Skeletal muscle tissue (tissue), 3 donors: ENCODE measurements at regions not wholly inside any gene's neighbourhood (a gene's known extent, or its start where the extent isn't known, plus 50 kb on each side); places are given as distances from the start of the nearest gene placed in this dataset.

ENCODE experiments used
- H3K27ac ChIP-seq: one replicate; pipeline ENCODE4 v1.7.0; 2013; ENCODE audit warnings: mild to moderate bottlenecking, low read depth, low read length, inconsistent platforms
- H3K27me3 ChIP-seq, 3 donors: one replicate each; pipeline ENCODE4 v1.7.0; 2013; ENCODE audit warnings: low read length in 3 of 3; ENCODE audit not compliant: control insufficient read depth in 3 of 3, insufficient read depth in 3 of 3
- H3K36me3 ChIP-seq, 3 donors: one replicate each; pipeline ENCODE4 v1.7.0; 2013; ENCODE audit warnings: low read length in 3 of 3; ENCODE audit not compliant: control insufficient read depth in 3 of 3, insufficient read depth in 3 of 3
- H3K4me1 ChIP-seq, 3 donors: one replicate each; pipeline ENCODE4 v1.7.0; 2013; ENCODE audit warnings: low read length in 3 of 3, mild to moderate bottlenecking in 3 of 3; ENCODE audit not compliant: control insufficient read depth in 3 of 3, insufficient read depth in 3 of 3
- H3K4me3 ChIP-seq, 3 donors: one replicate each; pipeline ENCODE4 v1.7.0; 2013; ENCODE audit warnings: low read length in 3 of 3
- H3K9ac ChIP-seq, 3 donors: one replicate each; pipeline ENCODE4 v1.7.0; 2013; ENCODE audit warnings: low read length in 3 of 3, mild to moderate bottlenecking in 3 of 3, moderate library complexity in 2 of 3, low read depth in 1 of 3
- H3K9me3 ChIP-seq, 3 donors: one replicate each; pipeline ENCODE4 v1.7.0; 2013; ENCODE audit warnings: low read length in 3 of 3; ENCODE audit not compliant: control insufficient read depth in 3 of 3
- donor health status: Osteomylitis.

DNA sequence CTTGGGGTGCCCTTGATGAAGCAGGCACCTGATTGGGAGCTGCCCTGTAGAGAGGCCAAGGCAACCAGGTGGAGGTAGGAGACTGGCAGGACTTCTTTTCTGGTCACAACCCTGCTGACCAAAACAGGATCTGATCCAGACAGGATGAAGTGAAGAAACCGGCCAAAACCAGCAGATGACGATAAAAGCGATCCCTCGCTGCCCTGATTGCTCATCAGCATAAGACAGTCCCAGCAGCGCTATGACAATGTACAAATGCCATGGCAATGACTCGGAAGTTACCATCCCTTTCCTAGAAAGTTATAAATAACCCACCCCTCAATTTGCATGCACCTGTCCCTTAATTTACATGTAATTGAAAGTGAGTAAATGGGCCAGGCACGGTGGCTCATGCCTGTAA is 88.4 kb upstream of the PDE10A start:
- no peak overlapping the region for H3K27ac ChIP-seq
- H3K9me3 ChIP-seq = no peaks in the 10 kb centered on the region
- H3K4me3 ChIP-seq = no peak overlapping the region
- H3K4me1 ChIP-seq = no peaks in the 10 kb centered on the region
- no peaks in the 10 kb centered on the region for H3K27me3 ChIP-seq
- no peaks in the 10 kb centered on the region for H3K36me3 ChIP-seq
- no peak overlapping the region for H3K9ac ChIP-seq

DNA sequence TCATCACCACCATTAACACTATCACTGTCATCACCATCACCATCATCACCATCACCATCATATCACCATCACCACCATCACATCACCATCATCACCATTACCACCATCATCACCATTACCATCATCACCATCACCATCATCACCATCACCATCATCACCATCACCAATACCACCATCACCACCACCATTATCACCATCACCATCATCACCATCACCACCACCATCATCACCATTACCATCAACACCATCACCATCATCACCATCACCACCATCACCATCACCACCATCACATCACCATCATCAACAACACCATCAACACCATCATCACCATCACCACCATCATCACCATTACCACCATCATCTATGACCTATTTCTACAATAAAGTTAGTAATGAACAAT is 86.1 kb upstream of the PDE10A start:
- no peak overlapping the region for H3K9ac ChIP-seq
- H3K27ac ChIP-seq = no peak overlapping the region
- no peaks in the 10 kb centered on the region for H3K4me1 ChIP-seq
- H3K9me3 ChIP-seq = no peaks in the 10 kb centered on the region
- H3K4me3 ChIP-seq = no peak overlapping the region
- H3K27me3 ChIP-seq = no peaks in the 10 kb centered on the region
- H3K36me3 ChIP-seq = no peaks in the 10 kb centered on the region

DNA sequence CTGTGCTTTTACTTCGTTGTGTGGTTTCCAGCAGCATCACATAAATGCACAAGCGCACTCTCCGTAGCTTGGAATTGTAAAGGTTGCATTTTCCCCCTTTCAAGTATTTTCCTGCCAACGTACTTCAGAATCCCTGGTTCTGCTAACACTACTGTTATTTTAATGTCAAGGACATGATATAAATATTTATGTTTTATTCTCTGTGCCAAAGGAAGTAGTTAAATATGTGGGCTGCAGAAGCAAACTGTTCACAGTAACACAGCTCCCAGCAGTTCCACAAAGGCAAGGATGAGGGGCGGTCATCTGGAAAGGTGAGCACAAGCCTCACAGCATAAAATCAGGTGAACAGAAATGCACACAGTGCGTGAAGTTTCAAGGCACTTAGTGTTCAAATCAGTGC is 85.3 kb upstream of the PDE10A start:
- H3K9ac ChIP-seq = no peak overlapping the region
- H3K9me3 ChIP-seq = no peaks in the 10 kb centered on the region
- no peak overlapping the region for H3K27ac ChIP-seq
- H3K4me3 ChIP-seq = no peak overlapping the region
- no peaks in the 10 kb centered on the region for H3K4me1 ChIP-seq
- no peaks in the 10 kb centered on the region for H3K36me3 ChIP-seq
- H3K27me3 ChIP-seq = no peaks in the 10 kb centered on the region

DNA sequence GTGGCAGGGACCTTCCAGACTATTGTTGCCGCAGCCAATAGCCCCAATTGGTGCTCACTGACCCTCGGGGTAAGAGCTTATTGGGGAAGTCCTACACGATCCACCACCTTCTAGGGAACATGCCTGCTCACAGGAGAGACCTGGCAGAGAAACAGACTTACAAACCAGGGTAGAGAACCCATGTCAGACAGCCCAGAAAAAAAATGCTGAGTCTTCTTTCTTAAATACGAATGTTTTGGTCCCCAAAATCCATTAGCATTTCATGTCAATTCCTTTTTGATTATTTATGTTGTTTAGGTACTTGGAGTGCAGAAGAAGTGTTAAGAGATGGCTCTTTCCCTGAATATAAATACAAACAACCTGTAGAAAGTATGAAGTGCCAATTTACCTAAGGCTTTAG is 84.9 kb upstream of the PDE10A start:
- H3K36me3 ChIP-seq = no peaks in the 10 kb centered on the region
- no peaks in the 10 kb centered on the region for H3K9me3 ChIP-seq
- no peaks in the 10 kb centered on the region for H3K27me3 ChIP-seq
- no peak overlapping the region for H3K9ac ChIP-seq
- no peak overlapping the region for H3K4me3 ChIP-seq
- H3K4me1 ChIP-seq = no peaks in the 10 kb centered on the region
- H3K27ac ChIP-seq = no peak overlapping the region

DNA sequence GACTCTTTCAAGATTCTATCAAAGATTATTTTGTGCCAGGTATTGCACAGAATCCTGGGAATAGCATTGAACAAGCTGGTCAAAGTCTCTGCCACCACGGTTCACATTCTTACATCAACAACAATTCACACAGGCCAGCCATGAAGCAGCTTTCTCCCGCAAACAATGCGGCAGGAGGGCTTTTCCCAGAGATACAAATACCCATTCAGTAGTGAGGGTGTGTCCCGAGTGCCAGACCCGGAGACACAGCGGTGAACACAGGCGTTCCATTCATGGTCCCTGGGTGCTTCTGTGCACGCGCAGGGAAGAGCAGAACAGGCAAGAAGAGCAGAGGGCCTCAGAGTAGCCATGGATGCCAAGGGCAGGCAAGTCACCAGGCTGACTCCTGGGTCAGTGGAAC is 83.3 kb upstream of the PDE10A start:
- H3K9ac ChIP-seq = no peak overlapping the region
- no peaks in the 10 kb centered on the region for H3K36me3 ChIP-seq
- H3K27me3 ChIP-seq = no peaks in the 10 kb centered on the region
- H3K4me3 ChIP-seq = no peak overlapping the region
- H3K27ac ChIP-seq = no peak overlapping the region
- H3K4me1 ChIP-seq = no peaks in the 10 kb centered on the region
- no peaks in the 10 kb centered on the region for H3K9me3 ChIP-seq

DNA sequence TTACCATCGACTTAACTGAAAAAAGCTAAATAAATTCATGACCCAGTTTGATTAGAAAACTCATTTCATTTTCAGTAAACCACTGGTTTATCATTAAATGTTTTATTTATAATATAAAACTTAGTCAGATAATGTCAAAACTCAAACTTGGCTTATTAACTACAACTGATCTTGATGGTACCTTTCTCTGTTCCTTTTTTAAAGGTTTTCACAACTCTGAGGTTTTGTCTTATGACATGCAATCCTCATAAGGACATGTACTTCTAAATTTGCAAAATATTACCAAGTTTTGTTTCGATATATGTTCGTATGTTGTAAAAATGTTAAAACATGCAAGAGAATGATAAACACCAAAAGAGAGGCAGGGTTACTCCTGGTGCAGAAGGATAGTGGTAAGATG is 82.5 kb upstream of the PDE10A start:
- H3K9me3 ChIP-seq = no peaks in the 10 kb centered on the region
- no peaks in the 10 kb centered on the region for H3K4me1 ChIP-seq
- H3K27ac ChIP-seq = no peak overlapping the region
- H3K27me3 ChIP-seq = no peaks in the 10 kb centered on the region
- no peak overlapping the region for H3K4me3 ChIP-seq
- no peaks in the 10 kb centered on the region for H3K36me3 ChIP-seq
- no peak overlapping the region for H3K9ac ChIP-seq

DNA sequence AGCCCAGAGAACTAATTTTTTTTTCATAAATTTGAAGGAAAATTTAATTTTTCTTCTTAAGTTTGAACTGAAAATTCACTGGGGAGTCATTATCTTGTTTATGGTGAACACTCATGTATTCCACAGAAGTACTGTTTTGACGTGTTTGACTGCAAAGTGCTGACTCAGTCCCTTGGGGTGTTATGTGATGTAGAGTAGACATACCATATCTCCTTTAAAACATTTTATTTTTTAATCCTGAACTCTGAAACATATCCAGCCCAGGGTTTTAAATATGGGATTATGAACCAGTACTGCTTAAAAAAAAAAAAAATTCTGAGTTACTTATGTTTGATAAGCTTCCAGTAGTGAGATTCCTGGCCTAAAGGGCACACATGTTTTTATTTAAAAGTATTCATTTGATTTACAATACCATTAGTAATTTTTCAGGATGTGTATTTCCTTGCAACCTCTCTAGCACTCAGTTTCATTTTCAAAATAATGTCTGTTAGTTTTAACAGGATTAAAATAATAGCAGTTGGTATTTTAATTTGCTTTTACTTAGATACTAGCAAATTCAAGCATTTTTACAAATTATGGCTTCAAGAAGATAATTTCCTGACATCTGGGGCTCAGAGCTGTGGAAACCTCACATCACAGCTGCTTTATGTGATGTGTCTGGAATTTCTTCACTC is 81.7 kb upstream of the PDE10A start:
- no peaks in the 10 kb centered on the region for H3K27me3 ChIP-seq
- H3K9me3 ChIP-seq = no peaks in the 10 kb centered on the region
- no peaks in the 10 kb centered on the region for H3K4me1 ChIP-seq
- no peak overlapping the region for H3K27ac ChIP-seq
- H3K36me3 ChIP-seq = no peaks in the 10 kb centered on the region
- H3K4me3 ChIP-seq = no peak overlapping the region
- H3K9ac ChIP-seq = no peak overlapping the region

DNA sequence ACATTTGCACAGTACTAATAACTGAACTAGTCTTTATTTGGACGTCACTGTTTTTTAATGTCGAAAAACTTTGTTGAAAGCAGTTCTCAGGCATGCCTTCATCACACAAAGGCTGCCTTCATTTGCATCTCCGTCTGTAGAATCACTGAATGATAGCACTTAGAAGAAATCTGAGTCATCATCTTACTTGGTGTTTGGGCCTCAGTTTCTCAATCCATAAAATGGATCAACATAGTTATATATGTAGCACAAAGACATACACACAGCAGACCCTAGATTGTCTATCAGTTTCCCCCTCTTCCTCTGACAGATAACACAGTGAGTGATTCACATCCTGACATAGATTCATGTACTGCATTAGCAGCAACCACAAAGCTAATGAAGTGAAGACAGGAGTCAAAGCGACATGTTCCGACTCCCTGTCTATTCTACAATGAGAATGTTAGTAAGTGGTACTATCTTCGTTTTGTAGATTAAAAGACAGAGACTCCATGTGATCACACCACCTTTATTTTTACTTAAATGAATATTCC is 80.4 kb upstream of the PDE10A start:
- Histone ChIP-seq H3K27ac (no peak overlapping the region), H3K9ac (no peak overlapping the region), H3K36me3 (no peaks in the 10 kb centered on the region), H3K4me3 (no peak overlapping the region), H3K27me3 (no peaks in the 10 kb centered on the region), H3K4me1 (no peaks in the 10 kb centered on the region), H3K9me3 (no peaks in the 10 kb centered on the region)

DNA sequence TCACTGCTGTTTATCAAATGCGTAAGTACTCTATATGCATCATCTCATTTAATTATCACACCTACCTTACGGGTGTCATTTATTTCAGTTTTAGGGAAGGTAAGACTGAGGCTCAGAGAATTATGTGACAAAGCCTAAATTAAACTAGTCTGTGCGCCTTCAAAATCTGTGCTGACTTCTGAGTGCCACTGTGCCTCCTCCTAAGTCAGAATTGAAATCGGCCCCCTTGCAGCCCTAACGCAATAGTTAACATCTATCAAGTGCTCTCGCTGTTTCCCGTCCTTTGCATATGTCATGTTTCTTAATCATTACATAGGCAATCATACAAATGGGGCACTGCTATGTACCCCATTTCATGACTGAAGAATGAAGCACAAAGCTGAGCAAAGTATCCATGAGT is 79.0 kb upstream of the PDE10A start:
- H3K27ac ChIP-seq = no peak overlapping the region
- H3K9me3 ChIP-seq = peaks cover 0 to 3% (median 2%) of the 10 kb centered on the region in 3 donors
- no peak overlapping the region for H3K4me3 ChIP-seq
- no peaks in the 10 kb centered on the region for H3K36me3 ChIP-seq
- no peaks in the 10 kb centered on the region for H3K27me3 ChIP-seq
- no peaks in the 10 kb centered on the region for H3K4me1 ChIP-seq
- no peak overlapping the region for H3K9ac ChIP-seq

DNA sequence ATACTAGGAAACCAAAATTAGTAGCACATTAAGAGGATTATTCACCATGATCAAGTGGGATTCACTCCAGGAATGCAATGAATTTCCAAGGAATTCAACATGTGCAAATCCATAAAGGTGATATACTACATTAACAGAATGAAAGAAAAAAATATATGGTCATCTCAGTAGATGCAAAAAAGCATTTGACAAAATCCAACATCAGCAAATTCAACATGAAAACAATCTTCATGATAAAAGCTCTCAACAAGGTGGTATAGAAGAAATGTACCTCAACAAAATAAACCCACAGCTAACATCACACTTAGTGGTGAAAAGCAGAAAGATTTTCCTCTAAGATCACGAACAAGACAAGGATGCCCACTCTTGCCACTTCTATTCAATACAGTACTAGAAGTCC is 74.4 kb upstream of the PDE10A start:
- no peak overlapping the region for H3K27ac ChIP-seq

More for the DNA sequence above, 74.4 kb upstream of the PDE10A start:
- H3K4me1 ChIP-seq = no peaks in the 10 kb centered on the region
- H3K27me3 ChIP-seq = no peaks in the 10 kb centered on the region
- H3K9ac ChIP-seq = no peak overlapping the region
- peaks cover 0 to 3% (median 2%) of the 10 kb centered on the region in 3 donors for H3K9me3 ChIP-seq
- H3K4me3 ChIP-seq = no peak overlapping the region
- no peaks in the 10 kb centered on the region for H3K36me3 ChIP-seq
